Hematopoietic multipotent progenitor cell treated with erythropoietin and hydrocortisone succinate and interleukin-3 and kit ligand, for 17 days (in vitro differentiated cells): ENCODE measurements at regions not wholly inside any gene's neighbourhood (a gene's known extent, or its start where the extent isn't known, plus 50 kb on each side); places are given as distances from the start of the nearest gene placed in this dataset.
A peak's percentile ranks its signal among the peaks of the same experiment; 100 is the strongest.

Experiments
- DNase-seq: peaks from one replicate; pipeline ENCODE4 v3.0.0-alpha.2; 2015; ENCODE audit warnings: low spot score

DNA sequence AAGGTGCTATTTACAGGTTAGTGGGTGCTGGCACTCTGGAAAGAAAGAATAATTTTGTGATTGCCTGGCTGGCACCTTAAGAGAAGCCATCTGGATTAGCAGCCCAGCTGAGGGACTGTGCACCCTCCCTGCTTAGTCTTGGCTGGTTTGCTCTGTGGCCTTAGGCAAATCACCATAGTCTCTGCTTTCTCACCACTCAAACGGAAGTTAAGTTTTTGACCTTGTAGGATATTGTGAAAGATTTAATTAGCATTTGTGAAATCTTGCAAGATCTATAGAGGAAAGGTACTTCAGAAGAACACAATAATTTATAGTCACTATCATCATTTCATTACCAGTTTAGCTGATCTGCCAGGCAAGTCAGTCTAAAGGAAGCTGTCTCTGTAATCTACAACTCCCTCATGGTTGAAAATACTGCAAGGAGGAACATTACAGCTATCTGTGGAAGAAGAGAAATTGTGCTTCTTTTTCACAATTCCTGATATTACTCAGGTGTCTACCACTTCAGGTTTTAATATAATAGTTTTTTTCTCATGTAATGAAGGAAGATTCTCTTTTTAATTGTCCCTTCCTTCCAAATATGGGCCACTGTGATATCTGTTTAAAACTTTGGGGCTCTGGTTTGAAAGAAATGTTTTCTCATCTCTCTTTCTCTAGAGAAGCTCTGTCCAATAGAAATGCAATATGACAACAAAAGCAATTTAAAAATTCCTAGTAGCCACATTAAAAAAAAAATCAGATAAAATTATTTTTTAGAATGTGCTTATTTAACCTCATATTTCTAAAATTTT lies 219.6 kb downstream of the PTEN start:
- no peak for DNase-seq

DNA sequence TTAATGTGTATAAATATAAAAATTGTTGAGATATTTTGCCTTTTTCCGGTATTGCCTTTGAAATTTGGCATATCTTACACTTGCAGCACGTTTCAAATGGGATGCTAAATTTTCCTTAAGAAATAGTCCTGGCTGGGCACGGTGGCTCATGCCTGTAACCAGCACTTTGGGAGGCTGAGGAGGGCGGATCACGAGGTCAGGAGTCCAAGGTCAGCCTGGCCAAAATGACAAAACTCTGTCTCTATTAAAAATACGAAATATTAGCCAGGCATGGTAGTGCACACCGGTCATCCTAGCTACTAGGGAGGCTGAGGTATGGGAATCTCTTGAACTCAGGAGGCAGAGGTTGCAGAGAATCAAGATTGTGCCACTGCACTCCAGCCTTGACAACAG lies 220.2 kb downstream of the PTEN start:
- no peak for DNase-seq

DNA sequence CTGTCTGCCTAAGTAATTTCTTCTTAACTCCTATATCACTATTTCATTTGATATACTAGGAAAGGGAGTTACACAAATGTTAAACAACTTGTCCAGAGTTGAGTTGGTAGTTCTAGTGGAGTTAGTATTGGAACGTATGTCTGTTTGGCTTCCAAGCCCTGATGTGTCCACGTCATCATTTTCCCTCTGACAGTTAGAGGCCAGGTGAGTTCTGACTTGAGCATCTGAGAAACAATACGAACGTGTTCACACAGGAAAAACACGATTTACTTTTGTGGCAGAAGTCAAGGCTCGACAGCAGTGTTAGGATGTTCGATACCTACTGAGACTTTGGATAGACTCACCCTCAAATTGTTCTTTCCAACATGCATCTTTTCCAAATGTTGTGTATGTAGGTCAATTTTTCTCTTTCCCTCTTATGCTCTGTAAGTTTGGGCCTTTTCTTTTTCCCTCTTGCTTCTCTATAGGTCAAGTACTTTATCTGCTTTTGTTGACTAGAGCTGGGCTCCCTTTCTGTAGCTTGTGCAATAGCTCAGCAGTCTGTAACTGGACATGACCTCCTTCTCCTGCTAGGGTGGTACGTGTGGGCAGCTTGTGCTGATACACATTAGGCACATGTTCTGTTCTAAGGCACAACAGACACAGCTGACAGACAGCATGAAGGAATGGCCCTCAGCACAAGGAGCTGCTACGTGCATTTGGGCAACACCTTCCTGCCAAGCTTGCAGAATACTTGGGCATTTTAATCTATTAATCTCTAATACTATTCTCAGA lies 222.9 kb downstream of the PTEN start:
- DNase-seq, result no peak

DNA sequence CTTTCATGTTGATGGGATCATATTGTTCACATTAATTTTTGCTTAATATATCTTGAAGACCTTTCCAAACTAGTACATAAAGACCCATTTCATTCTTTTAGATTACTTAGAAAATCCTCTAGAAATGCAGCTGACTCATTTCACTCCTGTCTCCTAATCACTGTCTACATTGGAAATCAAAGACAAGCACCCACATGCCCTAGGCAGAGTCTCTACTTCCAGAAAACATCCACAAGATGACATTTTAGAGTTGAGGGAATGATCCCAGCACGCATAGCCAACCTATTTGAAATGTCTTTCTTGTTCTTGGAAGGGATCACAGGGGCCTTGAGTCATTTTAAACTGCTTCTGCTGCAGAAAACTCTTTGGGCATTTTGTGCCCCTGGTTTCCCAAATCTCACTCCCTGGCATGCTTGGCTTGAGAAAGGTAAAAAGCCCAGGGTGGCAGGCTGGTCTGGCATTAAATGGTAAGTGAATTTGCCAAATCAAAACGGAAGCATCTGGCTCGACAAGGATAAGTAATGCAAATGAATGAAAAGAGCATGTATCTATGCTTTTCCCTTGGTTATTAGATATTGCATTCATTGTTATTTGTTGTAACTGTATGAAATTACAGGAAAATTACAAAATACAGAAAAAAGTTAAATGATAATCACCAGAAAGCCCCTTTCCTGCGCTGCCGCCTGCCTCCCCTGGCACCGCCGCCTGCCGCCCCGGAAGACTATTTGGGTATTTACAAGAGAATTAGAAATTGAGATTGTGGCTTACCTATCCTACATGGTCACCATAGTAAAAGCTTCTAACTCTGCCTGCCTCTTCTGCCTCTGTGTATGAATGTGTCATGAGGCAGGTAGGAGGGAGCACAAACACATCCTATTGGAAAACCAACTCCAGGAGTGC lies 225.3 kb downstream of the PTEN start:
- DNase-seq, result no peak

DNA sequence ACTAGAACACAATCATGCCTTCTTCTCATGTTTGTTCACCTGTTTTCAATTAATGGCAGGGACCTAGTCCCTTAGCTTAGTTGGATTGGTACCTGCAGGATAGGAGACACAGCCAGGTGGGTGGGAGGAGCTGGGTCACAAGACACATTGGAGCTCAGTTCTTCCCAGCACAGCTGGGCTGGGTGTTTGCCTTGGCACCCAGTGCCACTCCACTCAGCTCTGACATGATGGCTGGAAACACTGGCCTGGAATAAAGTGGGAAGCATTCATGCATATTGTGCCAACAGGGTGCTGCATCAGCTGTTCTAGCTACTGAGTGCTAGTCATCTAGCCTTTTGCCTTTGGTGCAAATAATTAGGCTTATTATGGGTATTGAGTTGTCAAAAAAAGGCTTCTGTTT lies 226.1 kb downstream of the PTEN start:
- no peak for DNase-seq

DNA sequence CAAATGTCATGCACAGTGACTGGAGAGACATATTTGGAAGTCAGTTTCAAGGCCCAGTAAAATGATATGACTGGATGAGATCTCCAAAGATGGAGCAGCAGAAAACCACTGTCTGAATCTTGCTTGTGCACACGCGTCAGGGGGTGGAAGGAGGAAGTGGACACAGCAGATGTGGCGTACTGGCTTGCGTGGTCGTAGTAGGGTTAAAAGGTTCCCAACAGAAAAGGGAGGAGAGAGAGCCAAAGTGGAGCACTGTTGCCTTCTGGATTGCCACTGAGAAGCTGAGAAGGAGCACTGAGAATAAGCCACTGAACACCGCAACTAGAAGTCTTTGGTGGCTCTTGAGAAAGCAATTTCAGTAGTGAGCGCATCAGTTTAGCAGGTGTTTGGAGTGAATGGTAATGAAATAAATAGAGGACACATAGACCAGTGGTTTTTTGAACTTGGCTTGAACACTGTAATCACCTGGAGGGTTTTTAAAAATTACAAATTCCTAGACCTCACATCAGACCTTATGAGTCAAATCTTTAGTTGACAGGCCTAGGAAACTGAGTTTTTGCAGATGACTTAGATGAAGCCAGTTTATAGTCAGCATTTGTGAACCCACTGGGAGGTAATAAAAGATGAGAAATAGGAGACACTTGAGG lies 227.3 kb downstream of the PTEN start:
- no peak for DNase-seq

DNA sequence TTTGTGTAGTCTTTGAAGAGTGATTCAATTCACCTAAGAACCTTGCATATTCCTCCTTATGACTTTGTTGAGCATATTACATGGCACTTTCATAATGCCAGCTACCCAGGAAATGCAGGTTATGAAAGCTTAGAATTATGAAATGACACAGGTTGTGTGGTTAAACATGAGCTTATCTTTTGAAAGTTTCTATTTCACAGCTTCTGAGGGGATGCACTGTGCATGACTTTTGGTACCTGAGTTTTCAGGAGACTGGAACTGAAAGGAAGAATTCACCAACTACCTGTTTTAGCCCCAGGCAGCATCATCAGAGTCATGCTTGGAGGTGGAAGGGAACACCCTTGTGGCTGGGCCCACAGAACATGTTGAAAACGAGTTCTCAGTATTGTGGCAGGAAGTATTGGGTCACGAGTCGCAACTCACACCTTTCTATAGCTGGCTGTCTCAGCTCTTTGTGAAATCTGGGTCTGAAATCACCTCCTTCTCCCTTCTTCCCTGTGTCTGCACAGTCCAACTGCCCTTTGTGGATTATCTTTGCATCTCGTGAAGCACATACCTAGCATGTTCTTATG lies 228.2 kb downstream of the PTEN start:
- DNase-seq, result no peak

DNA sequence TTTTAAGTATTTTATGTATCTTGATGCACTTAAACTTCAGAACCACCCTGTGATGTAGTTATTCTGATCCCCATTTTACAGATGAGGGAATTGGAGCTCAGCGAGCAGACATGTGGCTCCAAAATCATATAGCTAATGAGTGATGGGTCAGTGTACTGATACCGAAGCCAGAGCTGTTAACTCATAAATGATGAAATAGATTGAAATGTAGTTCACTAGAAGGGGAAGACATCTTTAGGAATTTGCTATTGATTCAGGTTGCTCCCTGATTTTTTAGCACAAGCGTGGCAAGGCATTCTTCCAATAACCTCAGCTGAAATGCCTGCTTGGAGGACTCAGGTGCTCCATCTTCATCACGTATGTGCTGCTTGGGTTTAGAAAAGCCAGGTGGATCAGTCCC lies 228.8 kb downstream of the PTEN start:
- DNase-seq, result no peak

DNA sequence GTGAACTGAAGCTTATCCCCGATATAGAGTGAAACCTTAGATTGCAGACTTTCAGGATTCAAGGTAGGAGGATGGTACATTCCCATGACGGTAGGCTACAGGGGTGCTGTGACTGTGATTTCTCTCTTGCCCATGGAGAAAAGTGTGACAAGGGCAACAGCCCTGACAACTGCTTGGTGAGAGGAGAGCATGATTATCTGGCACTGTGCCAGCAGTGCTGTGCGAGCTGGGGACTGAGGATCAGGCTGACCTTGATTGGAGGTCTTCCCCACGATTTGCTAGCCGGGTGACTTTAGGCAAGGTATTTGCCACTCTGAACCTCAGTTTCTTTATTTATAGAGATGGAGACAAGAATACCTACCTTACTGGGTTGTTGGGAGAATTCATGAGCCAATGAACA lies 229.5 kb downstream of the PTEN start:
- DNase-seq, result peak; percentile 45

DNA sequence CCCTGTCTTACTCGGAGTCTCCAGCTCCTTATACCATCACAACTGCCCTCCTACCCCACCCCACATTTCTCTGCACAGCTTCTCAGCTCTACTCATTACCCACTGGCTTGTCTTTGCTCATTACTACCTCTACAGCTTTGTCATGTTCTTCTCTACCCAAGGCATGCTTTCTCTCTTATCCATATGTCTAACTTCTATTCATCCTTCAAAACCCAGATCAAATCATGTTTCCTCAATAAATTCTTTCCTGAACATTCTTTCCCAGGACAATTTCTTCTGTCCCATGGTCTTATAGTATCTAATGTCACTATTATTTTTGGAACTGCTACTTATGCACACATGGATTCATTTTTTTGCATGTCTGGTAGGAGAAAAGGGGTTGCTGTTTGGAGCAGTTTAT lies 231.4 kb downstream of the PTEN start:
- DNase-seq, result no peak

DNA sequence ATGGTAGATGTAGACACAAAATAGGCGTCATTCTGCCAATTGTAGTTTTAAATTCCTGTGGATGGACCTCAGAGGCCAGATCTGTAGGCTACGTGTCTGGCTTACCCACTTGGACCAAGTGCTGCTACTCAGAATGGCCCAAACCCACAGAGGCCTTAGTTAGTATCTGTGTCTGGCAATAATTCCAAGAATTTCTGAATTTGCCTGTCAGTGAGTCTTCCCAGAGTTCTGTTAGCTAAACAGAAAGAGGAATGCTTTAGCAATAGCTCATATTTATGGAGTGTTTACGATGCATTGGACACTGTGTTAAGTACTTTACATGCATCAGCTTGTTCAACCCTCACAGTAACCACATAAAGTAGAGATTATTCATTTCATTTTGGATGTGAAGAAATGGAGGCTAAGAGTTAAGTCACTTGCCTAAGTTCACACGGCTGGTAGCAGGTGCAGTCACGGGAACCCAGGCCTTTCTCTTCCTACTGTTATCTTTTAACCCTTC lies 231.8 kb downstream of the PTEN start:
- no peak for DNase-seq

DNA sequence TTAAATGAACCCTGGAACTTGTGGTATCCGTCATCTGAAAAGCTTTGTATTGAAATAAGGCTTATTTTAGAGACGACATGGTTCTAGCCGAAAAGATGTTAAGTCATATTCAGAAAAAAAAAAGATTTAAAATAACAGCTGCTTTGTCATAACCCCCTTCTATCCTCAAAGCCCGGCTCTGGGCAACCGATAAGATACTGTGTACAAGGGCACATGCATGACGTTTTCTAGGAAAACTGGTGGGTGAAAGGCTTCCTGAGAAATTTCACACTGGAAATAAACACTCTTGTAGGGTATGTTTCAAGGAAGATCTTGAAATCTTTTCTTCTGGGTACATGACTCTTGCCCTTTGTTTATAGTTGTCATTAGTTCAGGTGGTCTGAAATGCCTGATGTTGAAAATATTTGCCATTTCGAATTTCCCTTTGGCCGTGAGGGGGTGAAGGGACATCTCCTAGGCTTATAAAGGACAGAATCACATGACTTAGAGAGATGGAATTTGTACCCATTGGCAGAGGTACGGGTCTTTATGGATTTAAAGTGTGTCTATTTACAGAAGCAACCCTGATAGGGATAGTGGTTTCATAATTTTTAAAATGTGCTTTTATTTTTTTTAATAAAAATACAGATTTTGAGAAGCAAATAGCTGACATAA lies 232.5 kb downstream of the PTEN start:
- no peak for DNase-seq

DNA sequence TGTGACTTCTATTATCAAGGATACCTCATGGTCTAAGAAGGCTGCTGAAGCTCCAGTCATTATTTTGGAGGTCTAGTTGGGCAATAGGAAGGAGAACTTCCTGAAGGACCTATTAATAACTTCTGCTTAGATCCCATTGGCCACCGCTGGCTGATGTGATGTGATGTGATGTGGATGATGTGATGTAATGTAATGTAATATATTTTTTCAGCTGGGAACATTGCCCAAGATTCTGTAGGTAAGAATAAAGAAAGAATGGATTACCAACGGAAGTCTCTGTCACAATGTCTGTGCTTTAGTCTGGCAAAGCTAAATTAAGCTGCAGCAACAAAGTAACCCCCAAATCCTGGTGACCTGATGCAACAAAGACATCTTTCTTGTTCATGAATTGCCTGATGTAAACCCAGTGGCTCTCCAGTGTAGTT lies 233.7 kb downstream of the PTEN start:
- DNase-seq, result no peak

DNA sequence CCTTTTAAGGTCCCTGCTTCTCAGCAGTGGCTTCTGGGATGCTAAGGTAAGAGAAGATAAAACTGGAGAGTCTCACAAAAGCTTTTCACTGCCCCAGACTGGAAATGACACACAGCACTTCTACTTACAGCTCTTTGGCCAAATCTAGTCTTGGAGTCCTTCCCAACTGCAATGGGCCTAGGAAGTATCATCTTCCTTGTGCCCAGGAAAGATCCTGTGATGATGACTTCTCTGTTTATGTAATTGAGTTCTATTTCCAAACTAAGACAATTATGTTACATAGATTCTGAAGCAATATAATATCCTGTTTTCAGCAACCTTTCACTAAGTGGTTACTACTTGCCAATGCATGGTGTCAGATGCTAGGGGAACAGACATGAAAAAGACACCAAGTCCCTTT lies 234.1 kb downstream of the PTEN start:
- DNase-seq, result no peak

DNA sequence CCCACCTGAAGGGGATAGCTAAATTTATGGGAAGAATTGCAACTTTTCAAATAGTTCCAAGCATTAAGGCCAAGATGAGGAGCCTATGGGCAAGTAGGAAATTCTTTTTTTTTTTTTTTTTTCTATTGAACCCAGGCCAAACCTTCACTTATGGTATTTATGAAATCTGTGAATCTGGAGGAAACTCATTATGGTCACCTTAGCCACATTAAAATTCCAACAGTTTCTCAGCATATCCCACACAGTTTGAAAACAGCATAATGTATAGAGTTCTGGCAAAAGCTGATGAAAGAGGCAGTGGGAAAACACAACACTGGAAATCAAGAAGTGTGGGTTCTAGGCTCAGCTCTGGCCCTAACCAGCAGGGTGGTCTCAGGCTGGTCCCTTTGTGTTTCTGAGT lies 236.9 kb downstream of the PTEN start:
- no peak for DNase-seq

DNA sequence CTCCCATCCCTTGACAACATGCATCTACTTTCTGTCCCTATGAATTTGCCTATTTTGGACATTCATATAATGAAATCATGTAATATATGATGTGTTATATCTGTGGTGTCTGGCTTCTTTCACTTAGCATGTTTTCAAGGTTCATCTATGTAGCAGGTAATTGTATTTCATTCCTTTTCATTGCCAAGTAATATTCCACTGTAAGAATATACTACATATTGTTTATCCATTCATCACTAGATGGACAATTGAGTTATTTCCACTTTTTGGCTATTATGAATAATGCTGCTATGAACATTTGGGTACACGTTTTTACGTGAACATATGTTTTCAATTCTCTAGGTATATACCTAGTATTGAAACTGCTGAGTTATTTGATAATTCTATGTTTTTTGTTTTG lies 238.2 kb downstream of the PTEN start:
- DNase-seq, result no peak

DNA sequence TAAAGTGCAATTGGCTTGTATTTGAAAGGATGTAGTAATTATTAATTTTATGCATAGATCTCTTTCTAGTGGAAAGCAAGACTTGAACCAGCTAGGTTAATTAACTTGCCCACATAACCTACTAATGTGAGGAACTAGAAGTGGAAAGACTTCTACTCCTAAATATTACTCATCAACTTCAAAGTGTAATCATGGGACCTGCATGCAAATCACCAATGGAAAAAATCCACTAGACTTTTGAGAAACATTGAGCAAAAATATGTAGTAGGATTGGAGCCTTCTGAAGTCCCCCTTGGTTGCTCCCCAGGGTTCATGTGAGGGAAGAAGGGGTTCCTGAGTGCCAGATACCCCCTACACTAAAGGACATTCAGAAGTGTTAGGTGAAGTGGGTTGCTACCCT lies 240.2 kb downstream of the PTEN start:
- no peak for DNase-seq

DNA sequence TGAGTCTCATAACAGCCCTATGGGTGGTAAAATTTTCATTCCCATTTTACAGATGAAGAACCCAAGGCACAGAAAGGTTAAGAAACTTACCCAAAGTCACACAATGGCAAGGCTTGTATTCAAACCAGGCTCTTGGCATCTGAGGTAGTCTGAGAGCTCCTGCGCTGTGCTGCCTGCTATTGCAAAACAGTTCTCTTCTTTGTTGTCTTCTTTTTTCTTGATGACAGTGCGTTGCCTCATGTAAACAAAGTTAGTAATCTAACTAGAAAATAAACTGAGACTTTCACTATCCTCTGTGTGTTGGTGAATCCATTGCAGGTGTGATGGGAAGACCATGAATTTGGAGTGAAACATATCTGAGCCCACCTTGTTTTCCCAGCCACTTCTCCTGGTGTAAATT lies 240.8 kb downstream of the PTEN start:
- DNase-seq, result no peak

DNA sequence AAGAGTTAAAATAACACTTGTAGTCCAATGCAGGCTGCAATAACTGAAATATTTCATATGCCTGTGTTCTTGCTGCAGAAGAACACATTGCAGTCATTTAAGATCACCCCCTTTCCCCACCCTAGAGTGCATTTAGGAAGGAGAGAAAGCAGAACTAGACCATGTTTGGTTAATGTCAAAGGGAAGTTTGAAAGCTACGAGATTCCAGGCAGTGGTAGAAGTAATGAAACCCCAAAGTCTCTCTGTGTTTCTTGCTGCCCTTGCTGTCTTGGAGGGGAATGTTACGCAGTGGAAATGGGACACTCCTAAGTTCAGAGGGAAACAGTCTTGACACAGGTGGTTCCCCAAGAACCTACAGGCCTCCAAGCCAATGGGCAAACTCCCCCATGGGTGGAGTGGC lies 242.9 kb downstream of the PTEN start:
- DNase-seq, result no peak

DNA sequence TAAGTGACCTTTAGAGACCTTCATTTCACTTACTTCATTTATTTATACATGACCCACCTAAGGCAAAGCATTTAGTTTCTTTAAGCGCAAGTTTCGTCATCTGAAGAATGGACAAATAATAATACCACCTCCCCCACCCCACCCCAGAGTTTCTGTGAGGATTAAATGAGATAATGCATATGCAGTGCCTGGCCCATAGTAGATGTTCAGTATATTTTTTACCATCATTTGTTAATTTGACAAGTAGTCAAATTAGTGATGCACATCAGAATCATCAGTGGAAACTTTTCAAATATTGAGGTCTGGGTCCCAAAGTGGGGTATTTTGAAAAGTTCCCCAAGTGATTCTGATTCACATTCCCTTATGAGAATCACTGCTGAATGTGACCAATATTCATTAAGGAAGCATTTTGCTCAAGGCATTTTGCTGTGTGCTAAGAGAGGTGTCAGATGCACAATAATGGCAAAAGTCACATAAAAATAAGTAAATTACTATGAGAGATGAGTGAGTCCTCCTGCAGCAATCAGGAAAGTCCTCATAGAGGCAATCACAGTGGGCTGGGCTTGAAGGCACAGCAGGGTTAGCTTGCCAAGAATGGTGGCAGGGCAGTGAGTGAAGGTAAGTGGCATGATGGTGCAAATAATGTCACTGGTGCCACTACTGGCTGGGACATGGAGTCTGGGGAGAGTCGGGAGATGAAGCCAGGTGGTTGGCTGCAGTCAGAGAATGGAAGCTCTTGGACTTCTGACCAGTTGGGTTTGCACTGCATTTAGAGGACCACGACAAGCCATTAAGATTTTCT lies 244.1 kb downstream of the PTEN start:
- no peak for DNase-seq
